Mucosa of gallbladder (tissue), 1 donor: ENCODE measurements at regions not wholly inside any gene's neighbourhood (a gene's known extent, or its start where the extent isn't known, plus 50 kb on each side); places are given as distances from the start of the nearest gene placed in this dataset.
A peak's percentile ranks its signal among the peaks of the same experiment; 100 is the strongest.
"Not testable (repeated sequence)": the region's sequence is repeated elsewhere in the genome, so short reads cannot be mapped to it uniquely, and the experiment has no call there.

ENCODE experiments used
- DNase-seq: peaks from one replicate; pipeline ENCODE4 v3.0.0-alpha.2; 2020; ENCODE audit warnings: low spot score
- donor health status: DM: no; HTN: no; CAD: no.

GRCh38 chr1:104776-105175 lies 346.7 kb downstream of the OR4F29 start:
- not testable (repeated sequence) for DNase-seq

GRCh38 chr1:99481-99880 lies 352.0 kb downstream of the OR4F29 start:
- DNase-seq = not testable (repeated sequence)

GRCh38 chr1:98811-99210 lies 352.7 kb downstream of the OR4F29 start:
- DNase-seq = not testable (repeated sequence)

GRCh38 chr1:91279-91678 lies 360.2 kb downstream of the OR4F29 start:
- not testable (repeated sequence) for DNase-seq

DNA sequence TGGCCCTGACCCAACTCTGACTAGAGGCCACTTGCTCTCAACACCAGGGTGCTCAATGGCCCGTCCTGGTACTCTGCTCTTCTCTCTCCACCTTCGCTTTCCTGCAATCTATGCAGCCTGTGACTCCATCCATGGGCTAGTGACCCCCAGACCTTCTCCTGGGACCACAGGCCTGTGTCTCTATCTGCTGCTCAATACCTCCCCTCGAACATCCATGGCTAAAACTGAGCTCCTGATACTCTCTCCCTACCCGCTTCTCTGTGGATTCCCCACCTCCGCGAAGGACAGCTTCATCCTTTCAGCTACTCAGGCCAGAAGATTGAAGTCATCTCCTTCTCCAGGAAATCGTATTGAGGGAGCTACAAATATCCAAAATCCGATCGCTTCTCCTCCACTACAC lies 363.4 kb downstream of the OR4F29 start:
- DNase-seq = not testable (repeated sequence)

- not testable (repeated sequence) for DNase-seq
Observed at GRCh38 chr1:79152-79551, 372.3 kb downstream of the OR4F29 start.

DNA sequence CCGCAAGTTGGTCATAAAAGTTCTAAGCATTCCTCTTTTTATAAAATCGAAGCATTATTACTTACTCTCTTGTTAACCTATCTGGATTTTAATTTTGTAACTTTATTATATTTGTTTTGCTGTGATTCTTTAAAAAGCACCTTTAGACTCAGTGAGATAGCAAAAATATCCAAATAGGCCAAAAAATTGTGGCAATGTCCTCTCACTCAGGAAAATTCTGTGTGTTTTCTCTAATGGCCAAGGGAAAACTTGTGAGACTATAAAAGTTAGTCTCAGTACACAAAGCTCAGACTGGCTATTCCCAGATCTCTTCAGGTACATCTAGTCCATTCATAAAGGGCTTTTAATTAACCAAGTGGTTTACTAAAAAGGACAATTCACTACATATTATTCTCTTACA lies 386.4 kb downstream of the OR4F29 start, which contains the start of gene OR4F5:
Gene OR4F5, plus strand, starts transcription at position 301 of the 400 bp plus-strand sequence.
- DNase-seq = not testable (repeated sequence)

GRCh38 chr1:56014-56531 lies 395.4 kb downstream of the OR4F29 start:
- not testable (repeated sequence) for DNase-seq

DNA sequence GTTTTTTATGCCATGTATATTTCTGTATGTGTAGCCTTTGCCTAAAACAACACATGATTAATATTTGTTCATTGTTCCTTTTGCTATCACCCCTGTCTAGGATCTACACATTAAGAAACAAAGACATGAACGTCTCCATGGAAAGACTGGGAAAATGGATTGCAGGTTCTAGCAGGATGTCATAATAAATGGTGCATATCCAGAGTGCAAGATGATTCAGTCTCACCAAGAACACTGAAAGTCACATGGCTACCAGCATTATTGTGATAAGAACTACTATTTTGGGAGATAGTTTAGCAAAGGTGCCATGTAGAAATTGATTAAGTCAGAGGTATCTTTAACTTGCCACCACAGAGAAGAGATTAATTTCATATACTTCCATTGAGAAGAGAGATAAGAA lies 398.3 kb downstream of the OR4F29 start:
- DNase-seq = not testable (repeated sequence)

- not testable (repeated sequence) for DNase-seq
Observed at GRCh38 chr1:41965-42466, 409.5 kb downstream of the OR4F29 start.

- not testable (repeated sequence) for DNase-seq
Observed at GRCh38 chr1:41197-41596, 410.3 kb downstream of the OR4F29 start.

- DNase-seq = not testable (repeated sequence)
Observed at GRCh38 chr1:29183-29582, 422.3 kb downstream of the OR4F29 start.

DNA sequence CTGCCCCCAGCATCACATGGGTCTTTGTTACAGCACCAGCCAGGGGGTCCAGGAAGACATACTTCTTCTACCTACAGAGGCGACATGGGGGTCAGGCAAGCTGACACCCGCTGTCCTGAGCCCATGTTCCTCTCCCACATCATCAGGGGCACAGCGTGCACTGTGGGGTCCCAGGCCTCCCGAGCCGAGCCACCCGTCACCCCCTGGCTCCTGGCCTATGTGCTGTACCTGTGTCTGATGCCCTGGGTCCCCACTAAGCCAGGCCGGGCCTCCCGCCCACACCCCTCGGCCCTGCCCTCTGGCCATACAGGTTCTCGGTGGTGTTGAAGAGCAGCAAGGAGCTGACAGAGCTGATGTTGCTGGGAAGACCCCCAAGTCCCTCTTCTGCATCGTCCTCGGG lies 434.2 kb downstream of the OR4F29 start:
- peak; percentile 11 for DNase-seq

- peak; percentile 9 for DNase-seq
Observed at GRCh38 chr1:16025-16424, 435.5 kb downstream of the OR4F29 start.

DNA sequence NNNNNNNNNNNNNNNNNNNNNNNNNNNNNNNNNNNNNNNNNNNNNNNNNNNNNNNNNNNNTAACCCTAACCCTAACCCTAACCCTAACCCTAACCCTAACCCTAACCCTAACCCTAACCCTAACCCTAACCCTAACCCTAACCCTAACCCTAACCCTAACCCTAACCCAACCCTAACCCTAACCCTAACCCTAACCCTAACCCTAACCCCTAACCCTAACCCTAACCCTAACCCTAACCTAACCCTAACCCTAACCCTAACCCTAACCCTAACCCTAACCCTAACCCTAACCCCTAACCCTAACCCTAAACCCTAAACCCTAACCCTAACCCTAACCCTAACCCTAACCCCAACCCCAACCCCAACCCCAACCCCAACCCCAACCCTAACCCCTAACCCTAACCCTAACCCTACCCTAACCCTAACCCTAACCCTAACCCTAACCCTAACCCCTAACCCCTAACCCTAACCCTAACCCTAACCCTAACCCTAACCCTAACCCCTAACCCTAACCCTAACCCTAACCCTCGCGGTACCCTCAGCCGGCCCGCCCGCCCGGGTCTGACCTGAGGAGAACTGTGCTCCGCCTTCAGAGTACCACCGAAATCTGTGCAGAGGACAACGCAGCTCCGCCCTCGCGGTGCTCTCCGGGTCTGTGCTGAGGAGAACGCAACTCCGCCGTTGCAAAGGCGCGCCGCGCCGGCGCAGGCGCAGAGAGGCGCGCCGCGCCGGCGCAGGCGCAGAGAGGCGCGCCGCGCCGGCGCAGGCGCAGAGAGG lies 441.3 kb downstream of the OR4F29 start:
- DNase-seq = peak; percentile 10
